PFSK-1 (cell line): ENCODE measurements at regions not wholly inside any gene's neighbourhood (a gene's known extent, or its start where the extent isn't known, plus 50 kb on each side); places are given as distances from the start of the nearest gene placed in this dataset.

ENCODE experiments used
- FOXP2 ChIP-seq: optimal IDR thresholded peaks from 2 replicates; pipeline ENCODE3; 2011; ENCODE audit warnings: borderline replicate concordance, control low read depth, inconsistent platforms; ENCODE audit not compliant: insufficient read depth; ENCODE audit errors: extremely low read length, extremely low read depth
- POLR2AphosphoS5 ChIP-seq: IDR thresholded peaks from 2 replicates; pipeline ENCODE4 v1.6.1; 2012; ENCODE audit warnings: low read depth, mild to moderate bottlenecking, control low read depth, low read length, moderate library complexity
- REST ChIP-seq, 2 experiments: IDR thresholded peaks; 2 replicates each; pipeline versions ENCODE4 v1.6.1 to v1.8.0; 2011 to 2012; ENCODE audit warnings: low read depth in 2 of 2, low read length in 2 of 2, control low read depth in 1 of 2, inconsistent platforms in 1 of 2, mild to moderate bottlenecking in 1 of 2, moderate library complexity in 1 of 2; ENCODE audit not compliant: insufficient read depth in 1 of 2
- SIN3A ChIP-seq: IDR thresholded peaks from 2 replicates; pipeline ENCODE4 v1.6.1; 2012; ENCODE audit warnings: mild to moderate bottlenecking, low read length, moderate library complexity, borderline replicate concordance; ENCODE audit not compliant: insufficient read depth
- TAF1 ChIP-seq: IDR thresholded peaks from 2 replicates; pipeline ENCODE4 v1.6.1; 2012; ENCODE audit warnings: low read length, control low read depth, borderline replicate concordance; ENCODE audit not compliant: insufficient read depth

DNA sequence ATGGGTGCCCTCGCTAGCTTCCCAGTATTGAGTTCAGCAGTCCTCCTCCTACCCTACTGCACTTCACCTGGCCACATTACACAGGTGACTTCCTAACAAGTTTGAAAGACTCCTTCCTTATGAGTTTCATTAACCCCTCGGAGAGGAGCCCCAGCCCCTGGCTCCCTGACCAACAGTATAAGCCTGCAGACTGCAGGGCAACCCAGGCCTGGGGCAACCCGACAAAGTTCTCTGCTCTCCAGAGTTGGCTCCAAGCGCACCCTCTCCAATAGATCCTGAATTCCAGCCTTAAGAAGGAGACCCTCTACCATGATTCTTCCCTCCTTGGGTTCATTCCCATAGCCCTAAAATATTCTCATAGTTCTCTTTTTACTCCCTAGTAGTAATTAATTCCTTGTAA, 1162.8 kb upstream of the TMEFF2 start:
- no peak for TF ChIP-seq POLR2AphosphoS5

- no peak for TF ChIP-seq FOXP2
- TF ChIP-seq POLR2AphosphoS5, result no peak
These were observed 1155.8 kb upstream of the TMEFF2 start for GRCh38 chr2:193350509-193350908.

GRCh38 chr2:193349642-193350041, 1154.9 kb upstream of the TMEFF2 start:
- no peak for TF ChIP-seq REST (IDR thresholded peaks at IDR 0.05; ENCODE audit: insufficient read depth in 1 of 2, low read depth in 2 of 2, low read length in 2 of 2)
- TF ChIP-seq POLR2AphosphoS5, result no peak
- no peak for TF ChIP-seq TAF1
- TF ChIP-seq SIN3A, result no peak
- no peak for TF ChIP-seq FOXP2

- TF ChIP-seq REST (IDR thresholded peaks at IDR 0.05; ENCODE audit: insufficient read depth in 1 of 2, low read depth in 2 of 2, low read length in 2 of 2), result no peak
- no peak for TF ChIP-seq POLR2AphosphoS5
- TF ChIP-seq TAF1, result no peak
- no peak for TF ChIP-seq FOXP2
These were observed 1153.3 kb upstream of the TMEFF2 start for GRCh38 chr2:193348055-193348454.

DNA sequence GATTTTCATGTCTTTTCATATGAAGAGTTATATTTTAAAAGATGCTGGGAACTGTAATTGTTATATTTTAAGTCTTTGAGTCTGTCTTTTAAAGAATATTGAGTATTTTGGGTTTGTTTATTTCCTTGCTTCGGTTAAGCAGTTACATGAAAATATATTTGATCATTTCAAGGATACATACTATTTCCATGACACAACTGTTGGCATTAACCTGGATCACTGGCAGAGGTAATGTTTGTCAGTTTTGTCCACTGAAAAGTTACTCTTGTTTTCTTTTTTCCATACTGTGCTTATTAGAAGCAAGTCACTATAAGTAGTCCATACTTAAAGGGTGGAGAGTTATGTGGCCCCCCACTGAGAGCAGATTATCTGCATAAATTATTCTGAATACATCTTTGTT, 1142.0 kb upstream of the TMEFF2 start:
- no peak for TF ChIP-seq TAF1
- no peak for TF ChIP-seq REST (IDR thresholded peaks at IDR 0.05; ENCODE audit: insufficient read depth in 1 of 2, low read depth in 2 of 2, low read length in 2 of 2)
- TF ChIP-seq SIN3A, result no peak
- no peak for TF ChIP-seq FOXP2
- no peak for TF ChIP-seq POLR2AphosphoS5

- TF ChIP-seq REST (IDR thresholded peaks at IDR 0.05; ENCODE audit: insufficient read depth in 1 of 2, low read depth in 2 of 2, low read length in 2 of 2), result no peak
- no peak for TF ChIP-seq TAF1
- TF ChIP-seq POLR2AphosphoS5, result no peak
- no peak for TF ChIP-seq SIN3A
- no peak for TF ChIP-seq FOXP2
These were observed 1139.7 kb upstream of the TMEFF2 start for GRCh38 chr2:193334401-193334800.
